ENCODE measurements at regions not wholly inside any gene's neighbourhood (a gene's known extent, or its start where the extent isn't known, plus 50 kb on each side); places are given as distances from the start of the nearest gene placed in this dataset.
"Not testable (repeated sequence)": the region's sequence is repeated elsewhere in the genome, so short reads cannot be mapped to it uniquely, and the experiment has no call there.

GRCh38 chr6:137643210-137643609 lies 149.0 kb upstream of the OLIG3 start:
- TF ChIP-seq CTCF (IDR thresholded peaks at IDR 0.05; ENCODE audit: control extremely low read depth in 1 of 3, insufficient read depth in 1 of 3, low read depth in 1 of 3, low read length in 3 of 3); EGR1 (IDR thresholded peaks at IDR 0.05; ENCODE audit: borderline replicate concordance, low read depth, low read length); SRF (IDR thresholded peaks at IDR 0.05; ENCODE audit: low read depth, low read length); POLR2A (IDR thresholded peaks at IDR 0.05; ENCODE audit: control extremely low read depth in 1 of 2, low read depth in 2 of 2, low read length in 2 of 2); YY1 (IDR thresholded peaks at IDR 0.05; ENCODE audit: low read depth, low read length); TEAD4 (IDR thresholded peaks at IDR 0.05; ENCODE audit: low read depth, low read length); BACH1 (IDR thresholded peaks at IDR 0.05; ENCODE audit: low read length); SP1 (IDR thresholded peaks at IDR 0.05; ENCODE audit: low read depth, low read length); RNF2 (IDR thresholded peaks at IDR 0.05; ENCODE audit: borderline replicate concordance, low read depth, low read length, missing control alignments, poor library complexity, severe bottlenecking): not testable (repeated sequence)

Data from H1 (cell line).